ENCODE measurements at regions not wholly inside any gene's neighbourhood (a gene's known extent, or its start where the extent isn't known, plus 50 kb on each side); places are given as distances from the start of the nearest gene placed in this dataset.

DNA sequence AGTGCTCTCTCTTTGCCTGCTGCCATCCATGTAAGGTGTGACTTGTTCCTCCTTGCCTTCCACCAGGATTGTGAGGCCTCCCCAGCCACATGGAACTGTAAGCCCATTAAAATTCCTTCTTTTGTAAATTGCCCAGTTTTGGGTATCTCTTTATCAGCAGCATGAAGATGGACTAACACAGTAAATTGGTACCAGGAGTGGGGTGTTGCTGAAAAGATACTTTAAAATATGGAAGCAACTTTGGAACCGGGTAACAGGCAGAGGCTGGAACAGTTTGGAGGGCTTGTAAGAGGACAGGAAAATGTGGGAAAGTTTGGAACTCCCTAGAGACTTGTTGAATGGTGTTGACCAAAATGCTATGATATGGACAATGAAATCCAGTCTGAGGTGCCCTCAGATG is 63.8 kb upstream of the PPP1R9A start:
- TF ChIP-seq, protein P1, sequence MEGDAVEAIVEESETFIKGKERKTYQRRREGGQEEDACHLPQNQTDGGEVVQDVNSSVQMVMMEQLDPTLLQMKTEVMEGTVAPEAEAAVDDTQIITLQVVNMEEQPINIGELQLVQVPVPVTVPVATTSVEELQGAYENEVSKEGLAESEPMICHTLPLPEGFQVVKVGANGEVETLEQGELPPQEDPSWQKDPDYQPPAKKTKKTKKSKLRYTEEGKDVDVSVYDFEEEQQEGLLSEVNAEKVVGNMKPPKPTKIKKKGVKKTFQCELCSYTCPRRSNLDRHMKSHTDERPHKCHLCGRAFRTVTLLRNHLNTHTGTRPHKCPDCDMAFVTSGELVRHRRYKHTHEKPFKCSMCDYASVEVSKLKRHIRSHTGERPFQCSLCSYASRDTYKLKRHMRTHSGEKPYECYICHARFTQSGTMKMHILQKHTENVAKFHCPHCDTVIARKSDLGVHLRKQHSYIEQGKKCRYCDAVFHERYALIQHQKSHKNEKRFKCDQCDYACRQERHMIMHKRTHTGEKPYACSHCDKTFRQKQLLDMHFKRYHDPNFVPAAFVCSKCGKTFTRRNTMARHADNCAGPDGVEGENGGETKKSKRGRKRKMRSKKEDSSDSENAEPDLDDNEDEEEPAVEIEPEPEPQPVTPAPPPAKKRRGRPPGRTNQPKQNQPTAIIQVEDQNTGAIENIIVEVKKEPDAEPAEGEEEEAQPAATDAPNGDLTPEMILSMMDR (IDR thresholded peaks at IDR 0.05): no peak
- TF ChIP-seq EZH2 (IDR thresholded peaks at IDR 0.05) (no peak), EZH2phosphoT487 (IDR thresholded peaks at IDR 0.05) (no peak)
